Type B pancreatic cell (in vitro differentiated cells): ENCODE measurements at regions not wholly inside any gene's neighbourhood (a gene's known extent, or its start where the extent isn't known, plus 50 kb on each side); places are given as distances from the start of the nearest gene placed in this dataset.

ENCODE experiments used
- DNase-seq: peaks from one replicate; pipeline ENCODE4 v3.0.0; 2021; ENCODE audit warnings: mixed read lengths; ENCODE audit not compliant: unreplicated experiment; ENCODE audit errors: extremely low spot score
- H3K27ac Mint-ChIP-seq: 2 replicates; pipeline ENCODE4 v1.8.0; 2021; ENCODE audit warnings: mild to moderate bottlenecking, mixed read lengths
- H3K27me3 Mint-ChIP-seq: 2 replicates; pipeline ENCODE4 v1.8.0; 2021; ENCODE audit warnings: mixed read lengths
- H3K36me3 Mint-ChIP-seq: 2 replicates; pipeline ENCODE4 v1.8.0; 2021; ENCODE audit warnings: mixed read lengths
- H3K4me1 Mint-ChIP-seq: one replicate; pipeline ENCODE4 v1.8.0; 2021; ENCODE audit warnings: mixed read lengths; ENCODE audit not compliant: unreplicated experiment
- H3K4me3 Mint-ChIP-seq: 2 replicates; pipeline ENCODE4 v1.8.0; 2021; ENCODE audit warnings: mild to moderate bottlenecking, mixed read lengths
- H3K9me3 Mint-ChIP-seq: 2 replicates; pipeline ENCODE4 v1.8.0; 2021; ENCODE audit warnings: mixed read lengths
- CTCF ChIP-seq: fragments of 200-600 bp; sonication (generic); conservative IDR thresholded peaks from 2 replicates; pipeline ENCODE4 v1.5.0; 2021; ENCODE audit warnings: antibody characterized with exemption, mild to moderate bottlenecking

- H3K27ac Mint-ChIP-seq, result no peak overlapping the region
- H3K4me3 Mint-ChIP-seq, result no peak overlapping the region
- no peaks in the 10 kb centered on the region for H3K9me3 Mint-ChIP-seq
- TF ChIP-seq CTCF, result no peak
- peaks cover 8% of the 10 kb centered on the region for H3K27me3 Mint-ChIP-seq
- H3K4me1 Mint-ChIP-seq, result no peaks in the 10 kb centered on the region
- H3K36me3 Mint-ChIP-seq, result no peaks in the 10 kb centered on the region
- DNase-seq, result no peak
These were observed 654.2 kb downstream of the UQCRFS1 start for GRCh38 chr19:28558783-28559182.

GRCh38 chr19:28556371-28556770 lies 656.6 kb downstream of the UQCRFS1 start:
- H3K4me3 Mint-ChIP-seq, result no peak overlapping the region
- no peaks in the 10 kb centered on the region for H3K9me3 Mint-ChIP-seq
- no peak overlapping the region for H3K27ac Mint-ChIP-seq
- peaks cover 8% of the 10 kb centered on the region for H3K27me3 Mint-ChIP-seq
- no peaks in the 10 kb centered on the region for H3K4me1 Mint-ChIP-seq
- TF ChIP-seq CTCF, result no peak
- H3K36me3 Mint-ChIP-seq, result no peaks in the 10 kb centered on the region
- no peak for DNase-seq

GRCh38 chr19:28555317-28555716 lies 657.6 kb downstream of the UQCRFS1 start:
- Mint-ChIP-seq H3K27me3 (peaks cover 8% of the 10 kb centered on the region), H3K27ac (no peak overlapping the region), H3K4me3 (no peak overlapping the region), H3K36me3 (no peaks in the 10 kb centered on the region), H3K9me3 (no peaks in the 10 kb centered on the region), H3K4me1 (no peaks in the 10 kb centered on the region)
- no peak for TF ChIP-seq CTCF
- no peak for DNase-seq

- H3K4me1 Mint-ChIP-seq, result no peaks in the 10 kb centered on the region
- H3K9me3 Mint-ChIP-seq, result no peaks in the 10 kb centered on the region
- no peak for DNase-seq
- no peak for TF ChIP-seq CTCF
- no peak overlapping the region for H3K4me3 Mint-ChIP-seq
- no peak overlapping the region for H3K27ac Mint-ChIP-seq
- H3K27me3 Mint-ChIP-seq, result peaks cover 8% of the 10 kb centered on the region
- no peaks in the 10 kb centered on the region for H3K36me3 Mint-ChIP-seq
These were observed 658.4 kb downstream of the UQCRFS1 start for GRCh38 chr19:28554321-28555091.

GRCh38 chr19:28553764-28554163 lies 659.2 kb downstream of the UQCRFS1 start:
- peaks cover 4% of the 10 kb centered on the region for H3K27me3 Mint-ChIP-seq
- no peaks in the 10 kb centered on the region for H3K4me1 Mint-ChIP-seq
- no peak overlapping the region for H3K4me3 Mint-ChIP-seq
- no peak for DNase-seq
- H3K36me3 Mint-ChIP-seq, result no peaks in the 10 kb centered on the region
- no peak for TF ChIP-seq CTCF
- no peak overlapping the region for H3K27ac Mint-ChIP-seq
- no peaks in the 10 kb centered on the region for H3K9me3 Mint-ChIP-seq

- Mint-ChIP-seq H3K9me3 (no peaks in the 10 kb centered on the region), H3K4me3 (no peak overlapping the region), H3K36me3 (no peaks in the 10 kb centered on the region), H3K4me1 (no peaks in the 10 kb centered on the region), H3K27ac (no peak overlapping the region), H3K27me3 (peaks cover 4% of the 10 kb centered on the region)
- TF ChIP-seq CTCF, result no peak
- no peak for DNase-seq
These were observed 659.9 kb downstream of the UQCRFS1 start for GRCh38 chr19:28553005-28553404.
